OCI-LY7 (cell line): ENCODE measurements at regions not wholly inside any gene's neighbourhood (a gene's known extent, or its start where the extent isn't known, plus 50 kb on each side); places are given as distances from the start of the nearest gene placed in this dataset.

Experiments used
- EZH2phosphoT487 ChIP-seq: fragments of 200-600 bp; sonication (generic); IDR thresholded peaks from 2 replicates; pipeline ENCODE4 v1.6.1; 2018; ENCODE audit warnings: low read depth, borderline replicate concordance, mild to moderate bottlenecking, mixed run types, antibody characterized with exemption, low read length, moderate library complexity, mixed read lengths
- TF ChIP-seq, protein P1 (sequence below): fragments of 200-600 bp; sonication (generic); conservative IDR thresholded peaks from 2 replicates; pipeline ENCODE4 v1.5.1; 2014; ENCODE audit warnings: mild to moderate bottlenecking, antibody characterized with exemption, low read length, moderate library complexity, mixed read lengths

DNA sequence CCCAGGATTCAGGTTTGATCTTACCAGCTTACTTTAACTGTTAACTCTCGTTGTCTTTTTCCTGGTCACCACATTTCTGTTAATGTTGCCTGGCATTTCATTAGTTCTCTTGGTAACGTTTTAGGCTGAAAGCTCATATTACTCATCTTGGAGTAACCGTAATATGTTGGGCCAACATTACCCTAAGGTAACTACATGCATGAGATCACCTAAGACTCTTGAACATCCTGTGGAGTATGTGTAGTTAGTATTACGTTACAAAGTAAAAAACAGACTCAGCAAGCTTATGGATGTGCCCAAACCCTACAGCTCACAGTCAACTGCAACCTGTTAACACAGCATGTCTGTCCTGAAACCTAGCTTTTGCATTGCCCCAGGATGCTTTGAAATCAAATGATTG, 203.3 kb upstream of the HS3ST1 start:
- TF ChIP-seq, protein P1, sequence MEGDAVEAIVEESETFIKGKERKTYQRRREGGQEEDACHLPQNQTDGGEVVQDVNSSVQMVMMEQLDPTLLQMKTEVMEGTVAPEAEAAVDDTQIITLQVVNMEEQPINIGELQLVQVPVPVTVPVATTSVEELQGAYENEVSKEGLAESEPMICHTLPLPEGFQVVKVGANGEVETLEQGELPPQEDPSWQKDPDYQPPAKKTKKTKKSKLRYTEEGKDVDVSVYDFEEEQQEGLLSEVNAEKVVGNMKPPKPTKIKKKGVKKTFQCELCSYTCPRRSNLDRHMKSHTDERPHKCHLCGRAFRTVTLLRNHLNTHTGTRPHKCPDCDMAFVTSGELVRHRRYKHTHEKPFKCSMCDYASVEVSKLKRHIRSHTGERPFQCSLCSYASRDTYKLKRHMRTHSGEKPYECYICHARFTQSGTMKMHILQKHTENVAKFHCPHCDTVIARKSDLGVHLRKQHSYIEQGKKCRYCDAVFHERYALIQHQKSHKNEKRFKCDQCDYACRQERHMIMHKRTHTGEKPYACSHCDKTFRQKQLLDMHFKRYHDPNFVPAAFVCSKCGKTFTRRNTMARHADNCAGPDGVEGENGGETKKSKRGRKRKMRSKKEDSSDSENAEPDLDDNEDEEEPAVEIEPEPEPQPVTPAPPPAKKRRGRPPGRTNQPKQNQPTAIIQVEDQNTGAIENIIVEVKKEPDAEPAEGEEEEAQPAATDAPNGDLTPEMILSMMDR = no peak
- TF ChIP-seq EZH2phosphoT487 = no peak
